ENCODE measurements at regions not wholly inside any gene's neighbourhood (a gene's known extent, or its start where the extent isn't known, plus 50 kb on each side); places are given as distances from the start of the nearest gene placed in this dataset.

GRCh38 chr7:94810496-94810895 is 96.9 kb upstream of the PPP1R9A start:
- no peak for DNase-seq (ENCODE audit: low spot score)

GRCh38 chr7:94813917-94814316 is 93.5 kb upstream of the PPP1R9A start:
- no peak for DNase-seq (ENCODE audit: low spot score)

- no peak for DNase-seq (ENCODE audit: low spot score)
Observed at GRCh38 chr7:94823947-94824346, 83.4 kb upstream of the PPP1R9A start.

- DNase-seq (ENCODE audit: low spot score): no peak
Observed at GRCh38 chr7:94829987-94830386, 77.4 kb upstream of the PPP1R9A start.

- no peak for DNase-seq (ENCODE audit: low spot score)
Observed at GRCh38 chr7:94832051-94832450, 75.3 kb upstream of the PPP1R9A start.

GRCh38 chr7:94834359-94834758 is 73.0 kb upstream of the PPP1R9A start:
- DNase-seq (ENCODE audit: low spot score): no peak

- DNase-seq (ENCODE audit: low spot score): no peak
Observed at GRCh38 chr7:94838717-94839116, 68.7 kb upstream of the PPP1R9A start.

- no peak for DNase-seq (ENCODE audit: low spot score)
Observed at GRCh38 chr7:94843553-94843952, 63.8 kb upstream of the PPP1R9A start.

- DNase-seq (ENCODE audit: low spot score): no peak
Observed at GRCh38 chr7:94848531-94848930, 58.9 kb upstream of the PPP1R9A start.

GRCh38 chr7:94848992-94849576 is 58.3 kb upstream of the PPP1R9A start:
- DNase-seq (ENCODE audit: low spot score): no peak

- DNase-seq (ENCODE audit: low spot score): no peak
Observed at GRCh38 chr7:94849636-94850208, 57.7 kb upstream of the PPP1R9A start.

GRCh38 chr7:94855589-94855988 is 51.8 kb upstream of the PPP1R9A start:
- DNase-seq (ENCODE audit: low spot score): no peak

- DNase-seq (ENCODE audit: low spot score): no peak
Observed at GRCh38 chr7:94856643-94857042, 50.8 kb upstream of the PPP1R9A start.

Measured in Ammon's horn (tissue), 1 donor.